ENCODE measurements at regions not wholly inside any gene's neighbourhood (a gene's known extent, or its start where the extent isn't known, plus 50 kb on each side); places are given as distances from the start of the nearest gene placed in this dataset.

DNA sequence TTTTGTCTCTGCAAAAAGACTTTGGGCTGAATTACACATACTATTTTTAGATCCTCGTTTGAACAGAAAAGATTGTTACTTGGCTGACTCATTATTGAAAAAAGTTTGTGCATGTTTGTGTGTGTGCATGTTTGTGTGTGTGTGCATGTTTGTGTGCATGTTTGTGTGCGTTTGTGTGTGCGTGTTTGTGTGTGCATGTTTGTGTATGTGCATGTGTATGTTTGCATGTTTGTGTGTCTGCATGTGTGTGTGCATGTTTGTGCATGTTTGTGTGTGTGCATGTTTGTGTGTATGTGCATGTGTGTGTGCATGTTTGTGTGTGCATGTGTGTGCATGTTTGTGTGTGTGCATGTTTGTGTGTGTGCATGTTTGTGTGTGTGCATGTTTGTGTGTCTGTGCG lies 201.1 kb upstream of the FAT1 start:
- Histone ChIP-seq H3K4me1 (no peaks in the 10 kb centered on the region), H3K27ac (no peak overlapping the region), H3K36me3 (replicated peaks in 1 of 2; ENCODE audit: insufficient read depth in 1 of 2, low read depth in 2 of 2) (no peaks in the 10 kb centered on the region), H3K4me3 (no peak overlapping the region), H3K27me3 (no peaks in the 10 kb centered on the region), H3K9me3 (no peaks in the 10 kb centered on the region)
- no peak for ATAC-seq
- intact Hi-C loops (cut with DNase I): no loop called here
- WGBS, 2 donors: 38 to 40% methylated on average over 4 of the region's 4 CpGs
- no peak for DNase-seq
- TF ChIP-seq POLR2A (IDR thresholded peaks at IDR 0.05): no peak
- TF ChIP-seq, protein P1, sequence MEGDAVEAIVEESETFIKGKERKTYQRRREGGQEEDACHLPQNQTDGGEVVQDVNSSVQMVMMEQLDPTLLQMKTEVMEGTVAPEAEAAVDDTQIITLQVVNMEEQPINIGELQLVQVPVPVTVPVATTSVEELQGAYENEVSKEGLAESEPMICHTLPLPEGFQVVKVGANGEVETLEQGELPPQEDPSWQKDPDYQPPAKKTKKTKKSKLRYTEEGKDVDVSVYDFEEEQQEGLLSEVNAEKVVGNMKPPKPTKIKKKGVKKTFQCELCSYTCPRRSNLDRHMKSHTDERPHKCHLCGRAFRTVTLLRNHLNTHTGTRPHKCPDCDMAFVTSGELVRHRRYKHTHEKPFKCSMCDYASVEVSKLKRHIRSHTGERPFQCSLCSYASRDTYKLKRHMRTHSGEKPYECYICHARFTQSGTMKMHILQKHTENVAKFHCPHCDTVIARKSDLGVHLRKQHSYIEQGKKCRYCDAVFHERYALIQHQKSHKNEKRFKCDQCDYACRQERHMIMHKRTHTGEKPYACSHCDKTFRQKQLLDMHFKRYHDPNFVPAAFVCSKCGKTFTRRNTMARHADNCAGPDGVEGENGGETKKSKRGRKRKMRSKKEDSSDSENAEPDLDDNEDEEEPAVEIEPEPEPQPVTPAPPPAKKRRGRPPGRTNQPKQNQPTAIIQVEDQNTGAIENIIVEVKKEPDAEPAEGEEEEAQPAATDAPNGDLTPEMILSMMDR (IDR thresholded peaks at IDR 0.05): no peak

GRCh38 chr4:186927624-186928023 lies 204.0 kb upstream of the FAT1 start:
- DNase-seq: no peak
- H3K36me3 ChIP-seq (replicated peaks in 1 of 2; ENCODE audit: insufficient read depth in 1 of 2, low read depth in 2 of 2): no peaks in the 10 kb centered on the region
- H3K4me1 ChIP-seq: no peaks in the 10 kb centered on the region
- no peak for ATAC-seq
- TF ChIP-seq POLR2A (IDR thresholded peaks at IDR 0.05): no peak
- TF ChIP-seq, protein P1 (IDR thresholded peaks at IDR 0.05): no peak
- H3K27ac ChIP-seq: no peak overlapping the region
- no peaks in the 10 kb centered on the region for H3K27me3 ChIP-seq
- intact Hi-C loops (cut with DNase I): no loop called here
- H3K4me3 ChIP-seq: no peak overlapping the region
- 51 to 54% methylated on average over 2 of the region's 2 CpGs for WGBS, 2 donors
- H3K9me3 ChIP-seq: no peaks in the 10 kb centered on the region

- Histone ChIP-seq H3K27ac (no peak overlapping the region), H3K4me1 (peaks cover 2% of the 10 kb centered on the region), H3K36me3 (replicated peaks in 1 of 2; ENCODE audit: insufficient read depth in 1 of 2, low read depth in 2 of 2) (no peaks in the 10 kb centered on the region), H3K27me3 (no peaks in the 10 kb centered on the region), H3K4me3 (no peak overlapping the region), H3K9me3 (no peaks in the 10 kb centered on the region)
- no peak for ATAC-seq
- intact Hi-C loops (cut with DNase I): no loop called here
- TF ChIP-seq, protein P1 (IDR thresholded peaks at IDR 0.05): no peak
- TF ChIP-seq POLR2A (IDR thresholded peaks at IDR 0.05): no peak
- WGBS, 2 donors: 88 to 93% methylated on average over 15 of the region's 15 CpGs
- no peak for DNase-seq
Measured at GRCh38 chr4:186930024-186930423, 206.4 kb upstream of the FAT1 start.

DNA sequence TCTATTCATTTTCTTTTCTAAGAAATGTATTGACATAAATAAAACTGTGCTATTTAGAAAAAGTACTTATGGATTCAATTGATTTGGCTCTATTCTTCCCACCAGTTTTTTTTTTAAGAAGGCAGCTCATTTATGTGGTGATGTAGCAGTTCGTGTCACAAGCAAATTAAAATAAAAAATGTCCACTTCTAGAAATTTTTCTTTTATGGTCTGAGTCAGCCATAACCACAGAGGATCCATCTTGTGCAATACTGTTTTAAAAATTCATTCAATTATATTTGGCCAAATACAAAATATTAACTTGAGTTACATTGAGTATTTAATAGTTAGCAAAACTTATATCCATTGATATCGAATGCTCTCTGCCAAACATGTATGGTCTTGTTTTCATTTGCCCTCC lies 207.9 kb upstream of the FAT1 start:
- WGBS, 2 donors: 87 to 92% methylated on average over 2 of the region's 2 CpGs
- DNase-seq: no peak
- Histone ChIP-seq H3K9me3 (no peaks in the 10 kb centered on the region), H3K27me3 (no peaks in the 10 kb centered on the region), H3K36me3 (replicated peaks in 1 of 2; ENCODE audit: insufficient read depth in 1 of 2, low read depth in 2 of 2) (no peaks in the 10 kb centered on the region), H3K4me1 (peaks cover 17% of the 10 kb centered on the region), H3K27ac (no peak overlapping the region), H3K4me3 (no peak overlapping the region)
- ATAC-seq: no peak
- intact Hi-C loops (cut with DNase I): no loop called here
- no peak for TF ChIP-seq POLR2A (IDR thresholded peaks at IDR 0.05)
- TF ChIP-seq, protein P1 (IDR thresholded peaks at IDR 0.05): no peak

- Histone ChIP-seq H3K4me1 (peaks cover 23% of the 10 kb centered on the region), H3K4me3 (no peak overlapping the region), H3K27ac (no peak overlapping the region), H3K9me3 (no peaks in the 10 kb centered on the region), H3K27me3 (no peaks in the 10 kb centered on the region), H3K36me3 (replicated peaks in 1 of 2; ENCODE audit: insufficient read depth in 1 of 2, low read depth in 2 of 2) (no peaks in the 10 kb centered on the region)
- TF ChIP-seq, protein P1 (IDR thresholded peaks at IDR 0.05): no peak
- TF ChIP-seq POLR2A (IDR thresholded peaks at IDR 0.05): no peak
- DNase-seq: no peak
- ATAC-seq: no peak
- intact Hi-C loops (cut with DNase I): no loop called here
- 91 to 96% methylated on average over 5 of the region's 5 CpGs for WGBS, 2 donors
Measured at GRCh38 chr4:186932196-186932595, 208.5 kb upstream of the FAT1 start.

Measured in body of pancreas (tissue), 4 donors.